Upper lobe of left lung (tissue), 6 donors: ENCODE measurements at regions not wholly inside any gene's neighbourhood (a gene's known extent, or its start where the extent isn't known, plus 50 kb on each side); places are given as distances from the start of the nearest gene placed in this dataset.
A peak's percentile ranks its signal among the peaks of the same experiment; 100 is the strongest.

Experiments used
- ATAC-seq, 2 donors: fragments of 200-7000 bp; cut with Tn5 transposase; one replicate each; pipeline ENCODE4 v1.9.1; 2022; ENCODE audit warnings: mild to moderate bottlenecking in 2 of 2, moderate library complexity in 2 of 2; ENCODE audit not compliant: low FRiP score in 2 of 2
- DNase-seq, 2 donors: peaks; one replicate each; pipeline ENCODE4 v3.0.0-alpha.2; 2019 to 2020
- H3K27ac ChIP-seq, 4 donors: fragments of 200-600 bp; sonication (generic); one replicate each; pipeline ENCODE4 v1.5.1; 2016 to 2019
- H3K27me3 ChIP-seq, 4 donors: fragments of 200-600 bp; sonication (generic); one replicate each; pipeline ENCODE4 v1.5.1; 2017 to 2019
- H3K36me3 ChIP-seq, 4 donors: fragments of 200-600 bp; sonication (generic); one replicate each; pipeline ENCODE4 v1.5.1; 2016 to 2019
- H3K4me1 ChIP-seq, 4 donors: fragments of 200-600 bp; sonication (generic); one replicate each; pipeline ENCODE4 v1.5.1; 2018 to 2019
- H3K4me3 ChIP-seq, 4 donors: fragments of 200-600 bp; sonication (generic); one replicate each; pipeline ENCODE4 v1.5.1; 2017 to 2019; ENCODE audit warnings: mild to moderate bottlenecking in 2 of 4, moderate library complexity in 1 of 4
- H3K9me3 ChIP-seq, 4 donors: fragments of 200-600 bp; sonication (generic); one replicate each; pipeline ENCODE4 v1.5.1; 2018 to 2019
- CTCF ChIP-seq, 6 experiments: fragments of 450-650 bp in 4 of 6; fragments of 200-600 bp in 2 of 6; sonication (generic) in 2 of 6; IDR thresholded peaks; one replicate each; pipeline ENCODE4 v1.5.1; 2016 to 2019; ENCODE audit warnings: antibody characterized with exemption in 6 of 6
- EP300 ChIP-seq, 4 donors: sonication (generic); formaldehyde crosslinking; IDR thresholded peaks; one replicate each; pipeline ENCODE4 v1.5.1; 2017; ENCODE audit warnings: antibody characterized with exemption in 4 of 4, control low read depth in 2 of 4
- POLR2A ChIP-seq, 4 donors: fragments of 450-650 bp; IDR thresholded peaks; one replicate each; pipeline ENCODE4 v1.5.1; 2016 to 2017; ENCODE audit warnings: antibody characterized with exemption in 4 of 4, mild to moderate bottlenecking in 2 of 4
- POLR2AphosphoS5 ChIP-seq, 2 donors: sonication (generic); formaldehyde crosslinking; IDR thresholded peaks; one replicate each; pipeline ENCODE4 v1.5.1; 2017; ENCODE audit warnings: antibody characterized with exemption in 2 of 2
- WGBS, 2 donors: methylation state at CpG; one replicate each; pipeline ENCODE4 v1.1.5; 2017 to 2018; 5-methylcytosine and 5-hydroxymethylcytosine counted together
- donor health status: DM: no; HTN: no; CAD: no; lungs with moderate emphysema.
- donor health status: DM: no; HTN: yes; CAD: no; lungs with severe emphysema.

- Histone ChIP-seq H3K36me3 (no peaks in the 10 kb centered on the region), H3K4me3 (no peak overlapping the region), H3K27me3 (no peaks in the 10 kb centered on the region), H3K4me1 (no peaks in the 10 kb centered on the region), H3K9me3 (no peaks in the 10 kb centered on the region), H3K27ac (no peak overlapping the region)
- DNase-seq: no peak
- 73 to 84% methylated on average over 5 of the region's 5 CpGs for WGBS, 2 donors
- no peak for ATAC-seq
- no peak for TF ChIP-seq EP300 (IDR thresholded peaks at IDR 0.05)
- TF ChIP-seq POLR2AphosphoS5 (IDR thresholded peaks at IDR 0.05): no peak
- no peak for TF ChIP-seq POLR2A (IDR thresholded peaks at IDR 0.05)
- no peak for TF ChIP-seq CTCF (IDR thresholded peaks at IDR 0.05)
These were observed 84.9 kb upstream of the RTL1 start for GRCh38 chr14:100988411-100988900.

GRCh38 chr14:100988956-100989355, 85.4 kb upstream of the RTL1 start:
- Histone ChIP-seq H3K4me1 (no peaks in the 10 kb centered on the region), H3K9me3 (no peaks in the 10 kb centered on the region), H3K27ac (no peak overlapping the region), H3K4me3 (no peak overlapping the region), H3K27me3 (no peaks in the 10 kb centered on the region), H3K36me3 (no peaks in the 10 kb centered on the region)
- DNase-seq (no peak), ATAC-seq (no peak)
- WGBS, 2 donors: 90 to 93% methylated on average over 4 of the region's 4 CpGs
- TF ChIP-seq POLR2A (IDR thresholded peaks at IDR 0.05): no peak

GRCh38 chr14:100989924-100990323, 86.4 kb upstream of the RTL1 start:
- no peak overlapping the region for H3K4me3 ChIP-seq
- H3K36me3 ChIP-seq: no peaks in the 10 kb centered on the region
- no peaks in the 10 kb centered on the region for H3K4me1 ChIP-seq
- ATAC-seq: no peak
- TF ChIP-seq POLR2AphosphoS5 (IDR thresholded peaks at IDR 0.05) (no peak), CTCF (IDR thresholded peaks at IDR 0.05) (no peak), POLR2A (IDR thresholded peaks at IDR 0.05) (no peak)
- WGBS, 2 donors: 92 to 100% methylated on average over 1 of the region's 1 CpG
- no peak for DNase-seq
- H3K27ac ChIP-seq: no peak overlapping the region
- no peaks in the 10 kb centered on the region for H3K9me3 ChIP-seq
- no peaks in the 10 kb centered on the region for H3K27me3 ChIP-seq

GRCh38 chr14:100994082-100994481, 90.6 kb upstream of the RTL1 start:
- Histone ChIP-seq H3K27me3 (no peaks in the 10 kb centered on the region), H3K4me1 (no peaks in the 10 kb centered on the region), H3K27ac (no peak overlapping the region), H3K9me3 (no peaks in the 10 kb centered on the region), H3K36me3 (no peaks in the 10 kb centered on the region), H3K4me3 (no peak overlapping the region)
- DNase-seq: no peak
- 66 to 71% methylated on average over 5 of the region's 5 CpGs for WGBS, 2 donors
- no peak for ATAC-seq
- TF ChIP-seq POLR2A (IDR thresholded peaks at IDR 0.05) (no peak), CTCF (IDR thresholded peaks at IDR 0.05) (no peak)

GRCh38 chr14:100994756-100995330, 91.3 kb upstream of the RTL1 start:
- ATAC-seq: no peak
- TF ChIP-seq EP300 (IDR thresholded peaks at IDR 0.05): peak in 1 of 4 donors; percentile 46
- TF ChIP-seq CTCF (IDR thresholded peaks at IDR 0.05): no peak
- no peak for TF ChIP-seq POLR2AphosphoS5 (IDR thresholded peaks at IDR 0.05)
- Histone ChIP-seq H3K4me1 (no peaks in the 10 kb centered on the region), H3K27ac (no peak overlapping the region), H3K36me3 (no peaks in the 10 kb centered on the region), H3K9me3 (no peaks in the 10 kb centered on the region), H3K4me3 (no peak overlapping the region), H3K27me3 (no peaks in the 10 kb centered on the region)
- no peak for DNase-seq
- WGBS, 2 donors: 63 to 67% methylated on average over 3 of the region's 3 CpGs
